IPS-NIHi7 (cell line): ENCODE measurements at regions not wholly inside any gene's neighbourhood (a gene's known extent, or its start where the extent isn't known, plus 50 kb on each side); places are given as distances from the start of the nearest gene placed in this dataset.

ENCODE experiments used
- DNase-seq: peaks from one replicate; pipeline ENCODE4 v3.0.0; 2012; ENCODE audit warnings: mixed read lengths; ENCODE audit errors: extremely low spot score

DNA sequence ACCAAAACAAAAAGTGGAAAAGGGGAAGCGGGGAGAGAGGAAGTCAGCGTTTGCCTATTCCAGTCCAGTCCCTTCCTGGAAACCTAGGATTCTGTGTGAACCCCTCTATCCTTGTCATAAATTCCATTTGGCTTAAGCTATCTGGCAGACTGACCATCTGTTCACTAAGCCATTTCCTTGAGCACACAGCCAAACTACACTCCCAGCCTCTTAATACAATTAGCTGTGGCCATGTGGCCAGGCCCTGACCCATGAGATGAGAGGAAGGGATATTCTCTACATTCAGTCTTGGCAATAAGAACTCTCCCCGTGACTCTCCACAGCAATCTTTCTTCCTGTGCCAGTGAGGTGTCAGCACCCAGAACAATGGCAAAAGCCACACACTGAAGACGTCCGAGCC lies 424.8 kb downstream of the TLE1 start:
- DNase-seq = no peak

DNA sequence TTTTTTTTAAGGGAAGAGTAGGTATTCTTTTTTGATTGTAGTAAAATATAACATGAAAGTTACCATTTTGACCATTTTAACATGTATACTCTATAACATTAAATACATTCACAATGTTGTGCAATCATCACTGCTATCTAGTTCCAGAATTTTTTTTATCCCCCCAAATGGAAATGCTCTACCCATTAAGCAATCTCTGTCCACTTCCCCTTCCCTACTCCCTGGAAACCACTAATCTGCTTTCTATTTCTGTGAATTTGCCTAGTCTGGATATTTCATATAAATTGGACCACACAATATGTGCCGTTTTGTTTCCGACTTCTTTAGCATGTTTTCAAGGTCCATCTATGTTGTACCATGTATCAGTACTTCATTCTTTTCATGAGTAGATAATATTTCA lies 429.5 kb downstream of the TLE1 start:
- no peak for DNase-seq

- no peak for DNase-seq
These were observed 433.0 kb downstream of the TLE1 start for GRCh38 chr9:81256368-81256767.

- no peak for DNase-seq
These were observed 438.7 kb downstream of the TLE1 start for GRCh38 chr9:81250606-81251005.

DNA sequence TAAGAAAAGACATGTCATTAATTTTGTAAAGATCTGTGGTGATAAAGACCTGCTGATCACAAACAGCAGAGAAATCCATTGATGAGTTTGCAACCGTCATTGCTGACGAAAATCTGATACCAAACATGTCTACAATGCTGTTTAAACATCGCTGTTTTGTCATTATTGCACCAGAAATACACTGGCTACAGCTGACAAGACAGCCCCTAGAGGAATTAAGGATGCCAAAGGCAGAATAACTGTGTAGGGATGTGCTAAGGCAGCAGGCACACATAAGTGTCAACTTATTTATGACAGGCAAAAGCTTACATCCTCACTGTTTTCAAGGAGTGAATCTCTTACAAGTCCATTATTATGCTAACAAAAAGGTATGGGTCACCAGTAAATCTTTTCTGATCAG lies 439.3 kb downstream of the TLE1 start:
- no peak for DNase-seq

DNA sequence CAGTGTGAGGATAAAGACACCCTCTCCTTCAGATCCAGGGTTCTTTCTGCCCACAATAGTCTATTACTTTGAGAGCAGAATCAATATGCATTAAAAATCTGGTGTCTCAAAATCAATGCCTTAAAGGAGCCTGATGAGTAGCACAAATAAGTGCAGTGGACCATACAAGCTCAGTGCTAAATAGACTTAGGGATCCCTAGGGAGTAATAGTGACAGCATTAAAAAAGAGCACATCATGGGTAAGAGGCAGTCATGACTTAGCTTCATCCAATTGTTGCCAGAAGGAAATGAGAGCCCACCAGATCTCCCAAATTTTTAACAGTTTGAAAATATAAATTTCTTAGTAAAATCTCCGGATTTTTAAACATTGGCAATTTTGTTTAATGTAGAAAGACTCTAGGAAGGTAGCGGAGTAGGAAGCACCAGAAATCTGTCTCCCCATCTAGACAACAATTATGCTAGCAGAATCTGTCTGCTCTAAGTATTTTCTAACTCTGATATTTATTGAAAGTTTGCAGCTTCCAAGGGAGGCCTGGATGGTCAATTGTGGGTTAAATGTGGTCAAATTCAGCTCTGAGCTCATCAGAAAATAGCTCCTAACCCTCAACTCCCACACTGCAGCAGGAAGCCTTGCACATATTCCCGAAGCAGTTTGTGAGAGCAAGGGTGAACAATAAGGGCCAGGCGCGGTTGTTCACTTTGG lies 443.9 kb downstream of the TLE1 start:
- no peak for DNase-seq

GRCh38 chr9:81244631-81245030 lies 444.7 kb downstream of the TLE1 start:
- DNase-seq = no peak

DNA sequence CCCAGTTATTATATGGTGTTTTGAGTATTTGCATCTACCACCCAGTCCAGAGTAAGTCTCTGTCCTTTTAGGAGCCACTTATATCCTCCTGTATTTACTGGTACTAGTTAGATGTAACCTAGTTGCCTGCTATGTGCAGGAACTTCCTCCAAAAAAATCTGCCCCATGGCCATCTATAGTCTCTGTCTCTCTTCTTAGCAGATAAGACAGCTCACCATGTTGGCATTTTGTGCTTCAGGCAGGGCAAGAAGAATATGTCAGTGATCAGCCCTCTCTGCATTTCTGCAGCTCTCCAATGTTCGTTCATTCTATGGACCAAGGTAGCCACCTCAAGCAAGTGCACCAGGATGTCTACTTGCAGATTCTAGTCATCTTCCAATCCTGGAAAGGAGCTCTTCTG lies 446.5 kb downstream of the TLE1 start:
- DNase-seq = no peak

GRCh38 chr9:81239388-81239787 lies 450.0 kb downstream of the TLE1 start:
- no peak for DNase-seq

DNA sequence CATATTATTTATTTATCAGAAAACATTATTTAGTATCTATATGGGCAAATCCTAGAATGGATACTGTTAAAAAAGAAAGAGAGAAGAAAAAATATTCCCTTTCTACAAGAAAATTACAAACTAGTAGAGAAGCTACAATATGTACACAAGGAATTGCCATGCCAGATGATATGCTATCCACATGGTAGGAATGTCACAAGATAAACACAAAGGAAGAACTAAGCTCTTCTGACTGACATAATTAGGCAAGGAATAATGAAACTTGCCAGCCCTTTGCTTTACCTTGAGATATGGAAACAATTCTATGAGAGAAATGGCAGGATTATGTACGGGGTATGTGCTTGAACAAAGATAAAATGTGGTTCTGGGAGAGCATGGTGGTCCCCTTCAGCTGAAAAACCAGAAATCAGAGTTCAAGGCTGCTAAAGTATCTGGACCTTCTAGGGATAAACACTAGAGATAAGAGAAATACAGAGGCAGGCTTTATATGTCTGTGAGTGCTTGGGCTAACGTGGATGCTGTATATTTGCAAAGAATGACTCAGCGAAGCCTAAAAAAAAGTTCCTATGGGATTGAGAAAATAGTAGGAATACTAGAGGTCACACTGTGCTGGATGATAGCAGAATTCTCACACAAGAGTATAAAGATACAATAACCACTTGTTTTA lies 451.6 kb downstream of the TLE1 start:
- DNase-seq = no peak

DNA sequence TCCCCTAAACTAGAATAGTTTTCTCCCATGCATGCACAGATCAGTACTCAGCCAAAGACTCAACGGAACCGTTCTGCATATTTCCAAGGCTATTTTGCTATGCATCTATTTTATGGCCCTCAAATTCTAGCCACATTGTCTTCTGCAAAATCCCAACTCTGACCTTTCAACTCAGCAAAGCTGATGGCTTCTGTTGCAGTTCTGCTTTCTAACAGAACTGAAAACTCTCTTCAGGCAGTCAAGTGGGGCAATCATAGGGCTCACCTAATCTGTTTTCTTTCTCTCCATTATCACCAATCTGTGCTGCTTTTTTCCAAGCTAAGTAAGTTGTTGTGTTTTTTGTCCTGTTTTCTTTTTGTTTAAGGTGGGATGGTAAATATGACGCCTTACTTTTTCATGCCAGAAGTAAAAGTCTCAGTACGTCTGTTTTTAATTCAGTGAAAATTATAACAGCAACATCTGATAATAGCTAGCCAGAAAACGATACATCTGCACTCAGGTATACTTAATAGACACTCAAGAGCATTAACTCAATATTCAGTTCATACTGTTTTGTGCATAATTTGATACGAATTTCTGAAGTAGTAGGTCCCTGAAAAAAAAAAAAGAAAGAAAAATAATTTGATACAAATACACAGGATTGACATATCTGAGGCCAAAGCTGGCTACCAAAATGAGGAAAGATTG lies 454.3 kb downstream of the TLE1 start:
- no peak for DNase-seq

GRCh38 chr9:81231011-81231410 lies 458.3 kb downstream of the TLE1 start:
- no peak for DNase-seq

DNA sequence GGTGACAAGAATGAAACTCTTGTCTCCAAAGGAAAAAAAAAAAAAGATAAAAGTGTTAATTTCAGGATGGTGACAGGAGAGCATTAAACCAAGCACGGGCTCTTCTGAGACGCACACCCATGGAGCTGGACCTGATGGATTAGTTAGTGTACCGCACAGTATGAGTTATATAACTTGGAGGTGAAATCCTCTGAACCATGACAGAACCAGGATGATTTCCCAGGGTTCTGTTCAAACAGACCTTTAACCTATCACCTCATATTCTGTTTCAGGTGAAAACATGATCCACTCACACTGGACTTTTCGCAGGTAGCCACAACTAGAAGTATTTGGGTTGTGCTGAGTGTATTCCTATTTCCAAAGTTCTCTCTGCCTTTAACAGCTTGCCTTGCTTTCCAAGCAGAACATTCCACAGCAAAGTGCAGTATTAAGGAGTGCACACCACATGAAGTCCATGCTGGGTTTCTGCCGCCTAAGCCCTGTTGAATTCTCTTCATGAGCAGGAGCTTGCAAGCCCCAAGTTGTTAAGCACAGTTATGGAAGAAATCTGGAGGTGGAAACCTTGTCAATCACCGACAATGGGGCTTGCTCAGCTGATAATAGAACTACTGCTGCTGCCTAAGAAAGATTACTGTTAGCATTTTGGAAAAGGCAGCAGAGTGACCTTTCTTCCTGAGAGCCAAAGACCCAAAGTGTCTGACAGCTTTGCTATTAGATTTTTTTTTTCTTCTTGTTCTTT lies 461.7 kb downstream of the TLE1 start:
- DNase-seq = no peak

- no peak for DNase-seq
These were observed 463.8 kb downstream of the TLE1 start for GRCh38 chr9:81225596-81225995.

GRCh38 chr9:81224166-81225081 lies 464.9 kb downstream of the TLE1 start:
- no peak for DNase-seq

GRCh38 chr9:81214975-81215374 lies 474.4 kb downstream of the TLE1 start:
- no peak for DNase-seq

DNA sequence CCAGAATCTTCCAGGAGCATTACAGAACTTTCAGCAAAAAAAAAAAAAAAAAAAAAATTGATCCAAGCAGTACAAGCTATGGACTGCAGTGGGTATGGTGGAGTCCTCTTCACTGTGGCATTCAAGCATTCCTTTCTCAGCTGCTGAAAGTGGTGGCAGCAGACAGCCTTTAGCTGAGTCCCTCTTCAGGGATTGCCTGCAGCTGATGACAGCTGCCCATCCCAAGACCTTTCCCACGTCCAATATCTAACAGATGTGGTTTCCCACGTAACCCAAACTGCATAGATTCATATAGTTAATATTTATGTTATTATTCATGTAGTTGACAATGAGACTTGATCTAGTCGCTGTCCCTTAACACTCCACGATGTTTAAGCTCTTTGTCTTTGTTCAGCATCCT lies 475.9 kb downstream of the TLE1 start:
- no peak for DNase-seq

GRCh38 chr9:81211741-81212140 lies 477.6 kb downstream of the TLE1 start:
- DNase-seq = no peak

DNA sequence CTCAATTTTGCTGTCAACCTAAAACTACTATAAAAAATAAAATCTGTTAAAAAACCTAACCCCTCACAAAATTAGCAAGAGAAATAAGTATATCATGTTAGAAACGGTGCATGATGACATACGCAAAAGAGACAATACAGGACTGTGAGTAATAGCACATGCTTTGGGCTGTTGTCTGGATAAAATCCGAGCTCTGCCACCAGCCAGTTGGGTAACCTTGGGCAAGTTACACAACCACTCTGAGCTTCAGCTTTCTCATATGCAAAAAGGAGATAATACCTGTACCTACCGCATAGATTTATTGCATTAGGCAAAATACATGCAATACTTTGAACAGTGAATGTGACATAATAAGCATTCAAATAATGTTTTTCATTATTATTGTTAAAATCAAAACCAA lies 481.7 kb downstream of the TLE1 start:
- no peak for DNase-seq

GRCh38 chr9:81202292-81202691 lies 487.1 kb downstream of the TLE1 start:
- DNase-seq = no peak

- DNase-seq = no peak
These were observed 494.1 kb downstream of the TLE1 start for GRCh38 chr9:81195206-81195605.
